ENCODE measurements at regions not wholly inside any gene's neighbourhood (a gene's known extent, or its start where the extent isn't known, plus 50 kb on each side); places are given as distances from the start of the nearest gene placed in this dataset.

GRCh38 chr5:2602451-2603271, 148.8 kb downstream of the IRX2 start:
- no peak for DNase-seq

GRCh38 chr5:2598503-2598902, 153.0 kb downstream of the IRX2 start:
- no peak for DNase-seq

GRCh38 chr5:2594701-2595100, 156.8 kb downstream of the IRX2 start:
- DNase-seq = no peak

- DNase-seq = no peak
Measured at GRCh38 chr5:2592766-2593165, 158.7 kb downstream of the IRX2 start.

- no peak for DNase-seq
Measured at GRCh38 chr5:2591777-2592453, 159.6 kb downstream of the IRX2 start.

- no peak for DNase-seq
Measured at GRCh38 chr5:2588850-2589501, 162.5 kb downstream of the IRX2 start.

- no peak for DNase-seq
Measured at GRCh38 chr5:2587189-2588031, 164.1 kb downstream of the IRX2 start.

GRCh38 chr5:2586016-2586715, 165.3 kb downstream of the IRX2 start:
- DNase-seq = no peak

- no peak for DNase-seq
Measured at GRCh38 chr5:2584579-2585269, 166.8 kb downstream of the IRX2 start.

- no peak for DNase-seq
Measured at GRCh38 chr5:2582507-2582906, 169.0 kb downstream of the IRX2 start.

GRCh38 chr5:2582106-2582505, 169.4 kb downstream of the IRX2 start:
- DNase-seq = no peak

GRCh38 chr5:2581418-2581817, 170.1 kb downstream of the IRX2 start:
- DNase-seq = no peak

- DNase-seq = no peak
Measured at GRCh38 chr5:2579126-2579525, 172.4 kb downstream of the IRX2 start.

- no peak for DNase-seq
Measured at GRCh38 chr5:2577312-2578036, 174.0 kb downstream of the IRX2 start.

- no peak for DNase-seq
Measured at GRCh38 chr5:2576823-2577222, 174.7 kb downstream of the IRX2 start.

GRCh38 chr5:2575871-2576270, 175.6 kb downstream of the IRX2 start:
- no peak for DNase-seq

- no peak for DNase-seq
Measured at GRCh38 chr5:2575292-2575691, 176.2 kb downstream of the IRX2 start.

GRCh38 chr5:2574155-2574554, 177.3 kb downstream of the IRX2 start:
- DNase-seq = no peak

GRCh38 chr5:2570586-2570985, 180.9 kb downstream of the IRX2 start:
- DNase-seq = no peak

GRCh38 chr5:2569774-2570542, 181.5 kb downstream of the IRX2 start:
- no peak for DNase-seq

Measured in hindlimb muscle (tissue), 1 donor.